ENCODE measurements at regions not wholly inside any gene's neighbourhood (a gene's known extent, or its start where the extent isn't known, plus 50 kb on each side); places are given as distances from the start of the nearest gene placed in this dataset.
"Not testable (repeated sequence)": the region's sequence is repeated elsewhere in the genome, so short reads cannot be mapped to it uniquely, and the experiment has no call there.

- no peak overlapping the region for H3K4me2 ChIP-seq (ENCODE audit: low read length)
- no peaks in the 10 kb centered on the region for H3K9me3 ChIP-seq (replicated peaks; ENCODE audit: low read length)
- H3K4me3 ChIP-seq (ENCODE audit: low read length), result no peak overlapping the region
- H3K9ac ChIP-seq (ENCODE audit: low read depth, low read length), result no peak overlapping the region
- H3K27me3 ChIP-seq (ENCODE audit: control insufficient read depth, insufficient read depth, low read length), result no peaks in the 10 kb centered on the region
- H3K36me3 ChIP-seq (ENCODE audit: insufficient read depth, low read length), result no peaks in the 10 kb centered on the region
- no peaks in the 10 kb centered on the region for H3K4me1 ChIP-seq (ENCODE audit: control insufficient read depth, insufficient read depth, low read length)
These were observed 376.6 kb upstream of the SEMA6A start for GRCh38 chr5:116951219-116951618.

- Histone ChIP-seq H3K4me3 (ENCODE audit: low read length) (no peak overlapping the region), H3K36me3 (ENCODE audit: insufficient read depth, low read length) (no peaks in the 10 kb centered on the region), H3K4me1 (ENCODE audit: control insufficient read depth, insufficient read depth, low read length) (no peaks in the 10 kb centered on the region), H3K4me2 (ENCODE audit: low read length) (no peak overlapping the region), H3K9me3 (replicated peaks; ENCODE audit: low read length) (no peaks in the 10 kb centered on the region), H3K27me3 (ENCODE audit: control insufficient read depth, insufficient read depth, low read length) (no peaks in the 10 kb centered on the region), H3K9ac (ENCODE audit: low read depth, low read length) (no peak overlapping the region)
These were observed 373.3 kb upstream of the SEMA6A start for GRCh38 chr5:116947691-116948528.

GRCh38 chr5:116945613-116946382, 371.2 kb upstream of the SEMA6A start:
- H3K9ac ChIP-seq (ENCODE audit: low read depth, low read length); H3K4me1 ChIP-seq (ENCODE audit: control insufficient read depth, insufficient read depth, low read length); H3K4me2 ChIP-seq (ENCODE audit: low read length); H3K36me3 ChIP-seq (ENCODE audit: insufficient read depth, low read length); H3K27me3 ChIP-seq (ENCODE audit: control insufficient read depth, insufficient read depth, low read length); H3K4me3 ChIP-seq (ENCODE audit: low read length); H3K9me3 ChIP-seq (replicated peaks; ENCODE audit: low read length): not testable (repeated sequence)

GRCh38 chr5:116944183-116944582, 369.6 kb upstream of the SEMA6A start:
- Histone ChIP-seq H3K27me3 (ENCODE audit: control insufficient read depth, insufficient read depth, low read length) (no peaks in the 10 kb centered on the region), H3K9ac (ENCODE audit: low read depth, low read length) (no peak overlapping the region), H3K4me1 (ENCODE audit: control insufficient read depth, insufficient read depth, low read length) (no peaks in the 10 kb centered on the region), H3K4me3 (ENCODE audit: low read length) (no peak overlapping the region), H3K9me3 (replicated peaks; ENCODE audit: low read length) (no peaks in the 10 kb centered on the region), H3K36me3 (ENCODE audit: insufficient read depth, low read length) (no peaks in the 10 kb centered on the region), H3K4me2 (ENCODE audit: low read length) (no peak overlapping the region)

- no peaks in the 10 kb centered on the region for H3K36me3 ChIP-seq (ENCODE audit: insufficient read depth, low read length)
- no peak overlapping the region for H3K4me3 ChIP-seq (ENCODE audit: low read length)
- H3K4me2 ChIP-seq (ENCODE audit: low read length), result no peak overlapping the region
- no peaks in the 10 kb centered on the region for H3K9me3 ChIP-seq (replicated peaks; ENCODE audit: low read length)
- no peak overlapping the region for H3K9ac ChIP-seq (ENCODE audit: low read depth, low read length)
- H3K4me1 ChIP-seq (ENCODE audit: control insufficient read depth, insufficient read depth, low read length), result no peaks in the 10 kb centered on the region
- H3K27me3 ChIP-seq (ENCODE audit: control insufficient read depth, insufficient read depth, low read length), result no peaks in the 10 kb centered on the region
These were observed 368.0 kb upstream of the SEMA6A start for GRCh38 chr5:116942622-116943021.

- H3K4me3 ChIP-seq (ENCODE audit: low read length), result no peak overlapping the region
- no peak overlapping the region for H3K9ac ChIP-seq (ENCODE audit: low read depth, low read length)
- no peak overlapping the region for H3K4me2 ChIP-seq (ENCODE audit: low read length)
- no peaks in the 10 kb centered on the region for H3K4me1 ChIP-seq (ENCODE audit: control insufficient read depth, insufficient read depth, low read length)
- H3K9me3 ChIP-seq (replicated peaks; ENCODE audit: low read length), result no peaks in the 10 kb centered on the region
- H3K36me3 ChIP-seq (ENCODE audit: insufficient read depth, low read length), result no peaks in the 10 kb centered on the region
- H3K27me3 ChIP-seq (ENCODE audit: control insufficient read depth, insufficient read depth, low read length), result no peaks in the 10 kb centered on the region
These were observed 365.0 kb upstream of the SEMA6A start for GRCh38 chr5:116939641-116940040.

GRCh38 chr5:116938488-116938887, 363.9 kb upstream of the SEMA6A start:
- no peak overlapping the region for H3K4me2 ChIP-seq (ENCODE audit: low read length)
- no peak overlapping the region for H3K4me3 ChIP-seq (ENCODE audit: low read length)
- no peaks in the 10 kb centered on the region for H3K36me3 ChIP-seq (ENCODE audit: insufficient read depth, low read length)
- no peak overlapping the region for H3K9ac ChIP-seq (ENCODE audit: low read depth, low read length)
- H3K9me3 ChIP-seq (replicated peaks; ENCODE audit: low read length), result no peaks in the 10 kb centered on the region
- H3K4me1 ChIP-seq (ENCODE audit: control insufficient read depth, insufficient read depth, low read length), result no peaks in the 10 kb centered on the region
- H3K27me3 ChIP-seq (ENCODE audit: control insufficient read depth, insufficient read depth, low read length), result no peaks in the 10 kb centered on the region

- Histone ChIP-seq H3K27me3 (ENCODE audit: control insufficient read depth, insufficient read depth, low read length) (no peaks in the 10 kb centered on the region), H3K36me3 (ENCODE audit: insufficient read depth, low read length) (no peaks in the 10 kb centered on the region), H3K4me1 (ENCODE audit: control insufficient read depth, insufficient read depth, low read length) (no peaks in the 10 kb centered on the region), H3K4me3 (ENCODE audit: low read length) (no peak overlapping the region), H3K9me3 (replicated peaks; ENCODE audit: low read length) (no peaks in the 10 kb centered on the region), H3K9ac (ENCODE audit: low read depth, low read length) (no peak overlapping the region), H3K4me2 (ENCODE audit: low read length) (no peak overlapping the region)
These were observed 361.0 kb upstream of the SEMA6A start for GRCh38 chr5:116935561-116936162.

- Histone ChIP-seq H3K9ac (ENCODE audit: low read depth, low read length) (no peak overlapping the region), H3K27me3 (ENCODE audit: control insufficient read depth, insufficient read depth, low read length) (no peaks in the 10 kb centered on the region), H3K4me2 (ENCODE audit: low read length) (no peak overlapping the region), H3K9me3 (replicated peaks; ENCODE audit: low read length) (no peaks in the 10 kb centered on the region), H3K4me3 (ENCODE audit: low read length) (no peak overlapping the region), H3K36me3 (ENCODE audit: insufficient read depth, low read length) (no peaks in the 10 kb centered on the region), H3K4me1 (ENCODE audit: control insufficient read depth, insufficient read depth, low read length) (no peaks in the 10 kb centered on the region)
These were observed 356.0 kb upstream of the SEMA6A start for GRCh38 chr5:116930616-116931015.

- H3K9ac ChIP-seq (ENCODE audit: low read depth, low read length), result no peak overlapping the region
- H3K9me3 ChIP-seq (replicated peaks; ENCODE audit: low read length), result no peaks in the 10 kb centered on the region
- no peaks in the 10 kb centered on the region for H3K27me3 ChIP-seq (ENCODE audit: control insufficient read depth, insufficient read depth, low read length)
- no peaks in the 10 kb centered on the region for H3K36me3 ChIP-seq (ENCODE audit: insufficient read depth, low read length)
- H3K4me2 ChIP-seq (ENCODE audit: low read length), result no peak overlapping the region
- no peaks in the 10 kb centered on the region for H3K4me1 ChIP-seq (ENCODE audit: control insufficient read depth, insufficient read depth, low read length)
- H3K4me3 ChIP-seq (ENCODE audit: low read length), result no peak overlapping the region
These were observed 348.7 kb upstream of the SEMA6A start for GRCh38 chr5:116923344-116923743.

GRCh38 chr5:116922532-116922931, 347.9 kb upstream of the SEMA6A start:
- H3K4me2 ChIP-seq (ENCODE audit: low read length), result no peak overlapping the region
- H3K4me1 ChIP-seq (ENCODE audit: control insufficient read depth, insufficient read depth, low read length), result no peaks in the 10 kb centered on the region
- no peak overlapping the region for H3K4me3 ChIP-seq (ENCODE audit: low read length)

More at GRCh38 chr5:116922532-116922931, 347.9 kb upstream of the SEMA6A start:
- H3K27me3 ChIP-seq (ENCODE audit: control insufficient read depth, insufficient read depth, low read length), result no peaks in the 10 kb centered on the region
- no peaks in the 10 kb centered on the region for H3K36me3 ChIP-seq (ENCODE audit: insufficient read depth, low read length)
- no peaks in the 10 kb centered on the region for H3K9me3 ChIP-seq (replicated peaks; ENCODE audit: low read length)
- H3K9ac ChIP-seq (ENCODE audit: low read depth, low read length), result no peak overlapping the region

Data from skeletal muscle satellite cell (primary cell).